GM20431 (cell line): ENCODE measurements at regions not wholly inside any gene's neighbourhood (a gene's known extent, or its start where the extent isn't known, plus 50 kb on each side); places are given as distances from the start of the nearest gene placed in this dataset.
"Not testable (repeated sequence)": the region's sequence is repeated elsewhere in the genome, so short reads cannot be mapped to it uniquely, and the experiment has no call there.

Experiments
- in situ Hi-C: fragments of 300-500 bp; cut with MseI, MboI; formaldehyde crosslinking; loops from one replicate; pipeline ENCODE4 v1.15.0; 2020; ENCODE audit warnings: low sequenced_read_pairs; ENCODE audit not compliant: unreplicated experiment

DNA sequence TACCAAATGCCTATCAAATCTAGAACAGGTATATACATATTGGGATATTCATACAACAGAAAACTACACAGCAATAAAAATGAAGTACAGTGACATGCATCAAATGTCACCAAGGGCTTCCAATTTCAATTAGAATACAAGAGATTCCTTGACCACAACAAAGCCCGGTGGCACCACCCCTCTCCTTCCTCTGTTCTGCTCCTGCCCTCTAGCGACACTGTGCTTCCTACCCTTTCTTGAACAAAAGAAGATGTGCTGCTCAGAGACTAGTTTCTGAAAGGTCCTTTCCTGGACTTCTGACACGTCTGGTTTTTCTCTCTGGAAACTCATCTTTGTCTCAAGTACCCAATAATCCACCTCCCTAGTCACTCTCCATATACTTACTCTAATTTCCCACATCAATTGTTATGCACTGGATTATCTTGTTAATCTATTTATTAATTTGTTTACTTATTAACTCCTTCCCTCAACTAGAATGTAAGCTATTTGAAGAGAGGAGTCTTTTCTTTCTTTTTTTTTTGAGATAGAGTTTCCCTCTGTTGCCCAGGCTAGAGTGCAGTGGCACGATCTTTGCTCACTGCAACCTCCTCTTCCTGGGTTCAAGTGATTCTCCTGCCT, 70.4 kb upstream of the CTSV start:
- in situ Hi-C loops = loop anchor here (25.0 kb wide), 1 partner anchor 247 kb away; the partner anchor contains the start of gene ZNF782

DNA sequence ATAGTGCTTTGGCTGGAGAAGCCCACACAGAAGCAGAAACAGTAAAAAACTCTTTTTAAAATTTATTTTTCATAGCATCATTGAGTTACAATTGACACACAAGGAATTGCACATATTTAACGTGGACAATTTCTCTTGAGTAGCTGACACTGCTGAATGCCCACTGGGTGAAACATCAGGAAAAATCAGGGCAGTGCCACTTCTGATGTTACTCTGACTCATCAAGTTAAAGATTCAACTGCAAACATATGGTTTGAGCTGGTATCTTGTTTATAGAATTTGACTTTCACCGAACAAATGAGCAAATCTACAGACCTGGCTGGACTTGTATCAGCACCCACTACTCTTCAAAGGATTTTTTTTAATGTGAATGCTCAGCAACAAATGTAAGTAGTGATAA, 66.3 kb upstream of the CTSV start:
- in situ Hi-C loops = loop anchor here (25.0 kb wide), 1 partner anchor 243 kb away; the partner anchor contains the start of gene ZNF782

DNA sequence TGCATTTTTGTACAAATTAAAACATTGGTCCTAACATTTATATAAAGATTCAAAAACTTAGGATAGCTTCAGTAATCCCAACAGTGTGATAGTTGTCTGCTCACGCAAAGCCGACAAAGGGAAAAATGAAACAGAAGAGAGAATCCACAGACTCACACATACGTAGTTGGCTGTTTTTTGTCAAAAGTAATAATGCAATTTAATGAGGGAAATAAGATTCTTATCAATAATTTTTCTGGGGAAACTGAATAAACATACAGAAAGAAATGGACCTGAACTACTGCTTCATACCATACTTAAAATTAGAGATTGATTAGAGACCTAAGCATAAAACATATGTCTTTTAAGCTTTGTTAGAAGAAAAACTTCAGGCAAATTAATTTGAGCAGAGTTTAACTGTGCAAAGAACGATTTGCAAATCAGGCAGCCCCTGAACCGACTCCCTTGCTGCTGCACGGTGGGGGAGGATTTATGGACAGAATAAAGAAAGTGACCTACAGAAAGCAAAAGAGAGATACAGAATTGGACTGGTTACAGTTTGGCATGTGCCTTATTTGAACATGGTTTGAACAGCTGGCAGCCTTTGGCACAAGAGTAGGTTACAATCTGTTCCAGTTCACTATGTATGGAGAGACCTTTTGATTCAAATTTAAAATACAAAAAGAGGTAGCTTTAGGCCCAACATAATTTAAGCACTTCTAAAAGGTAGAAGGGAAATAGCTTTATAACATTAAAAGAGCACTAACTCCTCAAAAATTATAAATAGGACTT, 64.9 kb upstream of the CTSV start:
- in situ Hi-C loops = loop anchor here (25.0 kb wide), 1 partner anchor 241 kb away; the partner anchor contains the start of gene ZNF782

DNA sequence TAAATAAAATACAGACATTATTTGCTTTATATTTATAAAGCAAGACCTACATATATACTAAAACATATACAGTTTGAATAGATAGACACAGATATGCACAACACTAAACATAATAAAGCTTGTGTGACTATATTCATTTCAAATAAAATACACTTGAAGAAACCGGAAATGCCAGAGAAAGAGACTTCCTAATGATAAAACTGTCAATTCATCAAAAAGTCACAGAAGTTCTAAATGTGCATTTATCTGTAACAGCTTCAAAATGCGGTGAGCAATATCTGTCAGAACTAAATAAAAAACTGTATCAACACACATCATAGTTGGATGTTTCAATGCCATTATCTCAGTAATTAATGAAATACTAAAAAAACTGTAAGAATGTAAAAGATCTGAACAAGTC, 60.6 kb upstream of the CTSV start:
- in situ Hi-C loops = not testable (repeated sequence)

DNA sequence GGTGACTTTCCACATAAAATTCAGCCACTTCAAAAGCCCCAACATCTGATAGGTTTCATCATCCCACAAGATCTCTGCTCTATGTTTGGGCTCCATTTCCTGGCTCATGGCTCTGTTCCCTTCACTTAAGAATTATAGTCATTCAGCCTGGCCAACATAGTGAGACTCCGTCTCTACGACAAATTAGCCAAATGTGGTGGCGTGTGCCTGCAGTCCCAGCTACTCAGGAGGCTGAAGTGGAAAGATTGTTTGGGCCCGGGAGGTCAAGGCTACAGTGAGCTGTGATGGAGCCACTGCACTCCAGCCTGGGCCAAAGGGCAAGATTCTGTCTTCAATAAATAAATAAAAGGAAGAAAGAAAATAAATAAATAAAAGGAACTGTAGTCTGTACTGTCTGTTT, 57.9 kb upstream of the CTSV start:
- in situ Hi-C loops = no loop called here

DNA sequence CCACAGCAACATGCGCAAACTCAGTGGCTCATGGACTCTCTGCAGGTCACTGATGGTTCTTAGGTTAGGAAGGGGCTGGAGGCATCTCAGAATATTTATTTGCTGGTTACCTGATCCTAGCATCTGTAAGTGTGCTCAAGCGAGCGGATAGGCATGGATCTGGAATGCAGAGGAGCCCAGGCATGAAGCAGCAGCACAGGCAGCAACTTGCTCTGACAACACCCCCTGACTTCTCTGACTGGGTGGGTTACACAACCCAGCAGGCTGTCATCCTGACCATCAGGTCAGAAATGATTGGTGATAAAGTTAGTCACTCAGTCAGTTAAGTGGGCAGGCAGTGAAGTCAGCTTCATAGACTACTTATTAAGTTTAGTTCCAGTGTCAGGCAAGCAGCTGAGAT, 50.4 kb upstream of the CTSV start:
- in situ Hi-C loops = not testable (repeated sequence)
